IMR-90 (cell line): ENCODE measurements at regions not wholly inside any gene's neighbourhood (a gene's known extent, or its start where the extent isn't known, plus 50 kb on each side); places are given as distances from the start of the nearest gene placed in this dataset.

Source experiments
- ATAC-seq: fragments of 200-7000 bp; cut with Tn5 transposase; 2 replicates; pipeline ENCODE4 v1.9.1; 2020; ENCODE audit warnings: low read depth, mild to moderate bottlenecking, moderate library complexity
- BruUV-seq: library from RNA; stranded (reverse); fragments of 400-500 nt; replicated peaks from 2 replicates; lab custom pipeline; 2021; lab: Mats Ljungman, UMichigan
- CTCF ChIA-PET: fragments of 300-600 bp; formaldehyde crosslinking; extraction: SDS; loops from one replicate; lab custom pipeline; 2021; ENCODE audit warnings: antibody characterized with exemption; lab: Yijun Ruan, JAX
- POLR2A ChIA-PET: fragments of 300-600 bp; sonication (Branson Sonifier 250); formaldehyde crosslinking; loops from one replicate; lab custom pipeline; 2022; ENCODE audit warnings: antibody characterized with exemption; ENCODE audit not compliant: unreplicated experiment; lab: Charles Lee
- DNase-seq: peaks from one replicate; pipeline ENCODE4 v3.0.0; 2013
- H2AFZ ChIP-seq: replicated peaks from 2 replicates; pipeline ENCODE3; 2013; ENCODE audit warnings: low read length, mild to moderate bottlenecking; ENCODE audit not compliant: poor library complexity
- H2AK5ac ChIP-seq: 2 replicates; pipeline ENCODE4 v1.6.1; 2013; ENCODE audit warnings: low read depth, low read length, inconsistent platforms
- H2AK9ac ChIP-seq: replicated peaks from 2 replicates; pipeline ENCODE3; 2013; ENCODE audit warnings: mild to moderate bottlenecking, low read depth, low read length, moderate library complexity; ENCODE audit not compliant: poor library complexity
- H2BK120ac ChIP-seq: 2 replicates; pipeline ENCODE4 v1.6.1; 2013; ENCODE audit warnings: low read depth, low read length, inconsistent platforms
- H2BK15ac ChIP-seq: 3 replicates; pipeline ENCODE4 v1.6.1; 2013; ENCODE audit warnings: low read depth, low read length, inconsistent platforms
- H2BK20ac ChIP-seq: 2 replicates; pipeline ENCODE4 v1.6.1; 2013; ENCODE audit warnings: low read depth, mild to moderate bottlenecking, inconsistent platforms, low read length, moderate library complexity
- H2BK5ac ChIP-seq: 2 replicates; pipeline ENCODE4 v1.6.1; 2013; ENCODE audit warnings: mild to moderate bottlenecking, low read depth, low read length, inconsistent platforms; ENCODE audit not compliant: poor library complexity, severe bottlenecking
- H3K14ac ChIP-seq: replicated peaks from 2 replicates; pipeline ENCODE4 v1.6.1; 2013; ENCODE audit warnings: low read depth, low read length, inconsistent platforms
- H3K18ac ChIP-seq: 2 replicates; pipeline ENCODE4 v1.6.1; 2013; ENCODE audit warnings: low read depth, low read length, control low read depth
- H3K23ac ChIP-seq: 2 replicates; pipeline ENCODE4 v1.6.1; 2013; ENCODE audit warnings: low read depth, low read length, inconsistent platforms
- H3K27ac ChIP-seq: 2 replicates; pipeline ENCODE4 v1.5.1; 2013; ENCODE audit warnings: mild to moderate bottlenecking, control low read depth, low read length; ENCODE audit not compliant: insufficient read depth
- H3K27me3 ChIP-seq: 2 replicates; pipeline ENCODE4 v1.6.1; 2013; ENCODE audit warnings: low read length; ENCODE audit not compliant: control insufficient read depth, insufficient read depth
- H3K36me3 ChIP-seq: 2 replicates; pipeline ENCODE4 v1.6.1; 2013; ENCODE audit warnings: low read length, mixed read lengths; ENCODE audit not compliant: control insufficient read depth, insufficient read depth
- H3K4ac ChIP-seq: 2 replicates; pipeline ENCODE4 v1.6.1; 2013; ENCODE audit warnings: low read depth, low read length, inconsistent platforms
- H3K4me1 ChIP-seq: 2 replicates; pipeline ENCODE4 v1.6.1; 2013; ENCODE audit warnings: low read length, mixed read lengths; ENCODE audit not compliant: control insufficient read depth, insufficient read depth
- H3K4me2 ChIP-seq: 2 replicates; pipeline ENCODE4 v1.6.1; 2013; ENCODE audit warnings: low read depth, mild to moderate bottlenecking, control low read depth, low read length, moderate library complexity
- H3K4me3 ChIP-seq: 2 replicates; pipeline ENCODE4 v1.5.1; 2013; ENCODE audit warnings: low read depth, mild to moderate bottlenecking, control low read depth, low read length, moderate library complexity; ENCODE audit not compliant: insufficient read depth
- H3K56ac ChIP-seq: 2 replicates; pipeline ENCODE4 v1.6.1; 2013; ENCODE audit warnings: low read length, inconsistent platforms; ENCODE audit not compliant: insufficient read depth; ENCODE audit errors: extremely low read depth
- H3K79me1 ChIP-seq, 2 experiments: 2 replicates each; pipeline ENCODE4 v1.6.1; 2013; ENCODE audit warnings: low read length in 2 of 2, inconsistent platforms in 1 of 2, low read depth in 1 of 2
- H3K9ac ChIP-seq: 2 replicates; pipeline ENCODE4 v1.6.1; 2013; ENCODE audit warnings: low read depth, low read length, control low read depth
- H3K9me1 ChIP-seq: 2 replicates; pipeline ENCODE4 v1.6.1; 2013; ENCODE audit warnings: low read length, inconsistent platforms; ENCODE audit not compliant: insufficient read depth
- H3K9me3 ChIP-seq: 2 replicates; pipeline ENCODE4 v1.6.1; 2013; ENCODE audit warnings: low read length; ENCODE audit not compliant: control insufficient read depth, insufficient read depth
- H4K20me1 ChIP-seq: 2 replicates; pipeline ENCODE4 v1.6.1; 2013; ENCODE audit warnings: low read length, inconsistent platforms; ENCODE audit not compliant: insufficient read depth
- H4K5ac ChIP-seq: 2 replicates; pipeline ENCODE4 v1.6.1; 2013; ENCODE audit warnings: mild to moderate bottlenecking, low read depth, low read length, control low read depth
- H4K8ac ChIP-seq, 2 experiments: 2 replicates each; pipeline ENCODE4 v1.6.1; 2013; ENCODE audit warnings: low read depth in 2 of 2, low read length in 2 of 2, control low read depth in 1 of 2, inconsistent platforms in 1 of 2
- H4K91ac ChIP-seq: 2 replicates; pipeline ENCODE4 v1.6.1; 2013; ENCODE audit warnings: low read depth, low read length, inconsistent platforms; ENCODE audit not compliant: insufficient read depth
- CEBPB ChIP-seq: IDR thresholded peaks from 2 replicates; pipeline ENCODE4 v1.6.1; 2012; ENCODE audit warnings: low read depth, low read length, improper control_type of control experiment
- MXI1 ChIP-seq: IDR thresholded peaks from 2 replicates; pipeline ENCODE4 v1.6.1; 2012; ENCODE audit warnings: low read depth, mild to moderate bottlenecking, low read length, moderate library complexity, borderline replicate concordance
- POLR2A ChIP-seq: IDR thresholded peaks from 2 replicates; pipeline ENCODE4 v1.6.1; 2012; ENCODE audit warnings: mild to moderate bottlenecking, low read depth, low read length
- RCOR1 ChIP-seq: IDR thresholded peaks from 2 replicates; pipeline ENCODE4 v1.6.1; 2012; ENCODE audit warnings: mild to moderate bottlenecking, low read length, improper control_type of control experiment; ENCODE audit not compliant: insufficient replicate concordance
- SMC3 ChIP-seq: fragments of 150-350 bp; IDR thresholded peaks from 2 replicates; pipeline ENCODE4 v1.6.1; 2016; ENCODE audit warnings: low read depth, mild to moderate bottlenecking, antibody characterized with exemption, low read length, moderate library complexity
- WGBS, 2 experiments: methylation state at CpG; one replicate each; pipeline versions ENCODE4 v1.1.5 to v1.1.7; 2013; ENCODE audit warnings: missing lambda C conversion rate in 2 of 2; ENCODE audit not compliant: insufficient read length in 1 of 2; ENCODE audit errors: extremely low coverage in 2 of 2; 5-methylcytosine and 5-hydroxymethylcytosine counted together
- dilution Hi-C: fragments of 300-500 bp; cut with HindIII; formaldehyde crosslinking; loops from one replicate; pipeline ENCODE4 v1.14.3; 2018; ENCODE audit warnings: low sequenced_read_pairs; ENCODE audit not compliant: unreplicated experiment
- in situ Hi-C: fragments of 300-500 bp; cut with MboI; formaldehyde crosslinking; loops from 3 replicates; pipeline ENCODE4 v1.14.3; 2019; ENCODE audit warnings: low sequenced_read_pairs, inconsistent platforms, mixed read lengths
- intact Hi-C: fragments of 100-400 bp; cut with micrococcal nuclease; formaldehyde crosslinking; loops from 2 replicates; pipeline ENCODE4 v1.10.0; 2022
- TF ChIP-seq, protein P1 (sequence below): fragments of 150-350 bp; IDR thresholded peaks from 2 replicates; pipeline ENCODE4 v1.6.1; 2016; ENCODE audit warnings: low read depth, mild to moderate bottlenecking, low read length, moderate library complexity, borderline replicate concordance

DNA sequence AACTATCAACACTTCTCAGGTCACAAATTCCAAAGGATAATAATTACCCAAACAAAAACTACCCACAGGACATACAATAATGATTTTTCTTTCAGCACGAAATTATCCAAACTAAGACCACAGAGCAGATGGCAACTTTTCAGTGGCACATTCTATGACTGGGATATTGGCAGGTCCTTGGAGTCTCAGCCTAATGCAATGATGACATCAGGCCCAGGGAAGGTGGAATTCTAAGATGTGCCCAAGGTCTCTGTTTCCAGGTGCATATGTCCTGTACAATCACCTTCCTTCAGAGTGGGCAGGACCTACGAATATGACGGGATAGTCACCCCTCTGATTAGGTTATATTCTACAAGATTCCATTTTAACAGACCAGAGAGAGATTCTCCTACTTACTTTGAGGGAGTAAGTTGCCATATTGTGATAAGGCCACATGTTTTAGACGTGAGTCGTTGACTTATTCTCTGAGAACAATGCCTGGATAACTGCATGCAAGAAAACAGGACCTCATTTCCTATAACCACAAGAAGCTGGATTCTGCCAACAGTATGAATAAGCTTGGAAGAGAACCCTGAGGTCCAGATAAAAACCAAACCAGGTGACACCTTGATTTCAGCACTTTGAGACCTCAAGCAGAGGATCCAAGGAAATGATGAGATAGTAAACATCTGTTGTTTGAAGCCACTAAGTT is 69.9 kb downstream of the ZC3H11B start:
- no peak overlapping the region for H3K4me3 ChIP-seq
- CTCF ChIA-PET = no interaction called here
- no peak overlapping the region for H3K14ac ChIP-seq
- no peak overlapping the region for H3K9ac ChIP-seq
- no peaks in the 10 kb centered on the region for H4K20me1 ChIP-seq
- H3K27me3 ChIP-seq = no peaks in the 10 kb centered on the region
- H3K4ac ChIP-seq = no peak overlapping the region
- no peak overlapping the region for H2AK9ac ChIP-seq
- no peak overlapping the region for H4K5ac ChIP-seq
- no peak for TF ChIP-seq SMC3
- no peak for TF ChIP-seq MXI1
- no peak for TF ChIP-seq RCOR1
- TF ChIP-seq, protein P1, sequence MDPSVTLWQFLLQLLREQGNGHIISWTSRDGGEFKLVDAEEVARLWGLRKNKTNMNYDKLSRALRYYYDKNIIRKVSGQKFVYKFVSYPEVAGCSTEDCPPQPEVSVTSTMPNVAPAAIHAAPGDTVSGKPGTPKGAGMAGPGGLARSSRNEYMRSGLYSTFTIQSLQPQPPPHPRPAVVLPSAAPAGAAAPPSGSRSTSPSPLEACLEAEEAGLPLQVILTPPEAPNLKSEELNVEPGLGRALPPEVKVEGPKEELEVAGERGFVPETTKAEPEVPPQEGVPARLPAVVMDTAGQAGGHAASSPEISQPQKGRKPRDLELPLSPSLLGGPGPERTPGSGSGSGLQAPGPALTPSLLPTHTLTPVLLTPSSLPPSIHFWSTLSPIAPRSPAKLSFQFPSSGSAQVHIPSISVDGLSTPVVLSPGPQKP = no peak
- TF ChIP-seq POLR2A = no peak
- TF ChIP-seq CEBPB = no peak
- no peak overlapping the region for H2BK5ac ChIP-seq
- POLR2A ChIA-PET = no interaction called here
- H2AK5ac ChIP-seq = no peak overlapping the region
- no peak overlapping the region for H3K18ac ChIP-seq
- dilution Hi-C loops (no loop called here), in situ Hi-C loops (no loop called here), intact Hi-C loops (no loop called here)
- no peak overlapping the region for H3K4me2 ChIP-seq
- no TSS peak for BruUV-seq
- WGBS, 2 experiments = no CpG with 5 or more reads among the region's 5 CpGs
- no peaks in the 10 kb centered on the region for H3K79me1 ChIP-seq
- H4K91ac ChIP-seq = no peak overlapping the region
- H3K23ac ChIP-seq = no peak overlapping the region
- DNase-seq (peak; percentile 61), ATAC-seq (no peak)
- no peaks in the 10 kb centered on the region for H3K4me1 ChIP-seq
- no peaks in the 10 kb centered on the region for H3K9me1 ChIP-seq
- H3K56ac ChIP-seq = no peak overlapping the region
- no peak overlapping the region for H2BK20ac ChIP-seq
- no peaks in the 10 kb centered on the region for H3K36me3 ChIP-seq
- H2BK15ac ChIP-seq = no peak overlapping the region
- H4K8ac ChIP-seq = no peak overlapping the region
- H3K9me3 ChIP-seq = no peaks in the 10 kb centered on the region
- no peak overlapping the region for H3K27ac ChIP-seq
- H2AFZ ChIP-seq = no peak overlapping the region
- H2BK120ac ChIP-seq = no peak overlapping the region
